ENCODE measurements at regions not wholly inside any gene's neighbourhood (a gene's known extent, or its start where the extent isn't known, plus 50 kb on each side); places are given as distances from the start of the nearest gene placed in this dataset.

GRCh38 chr2:101613056-101613704, 84.3 kb upstream of the MAP4K4 start (continued):
- TF ChIP-seq CHD7 (IDR thresholded peaks at IDR 0.05; ENCODE audit: insufficient replicate concordance, low read length), result no peak
- no peak for TF ChIP-seq NRF1 (IDR thresholded peaks at IDR 0.05; ENCODE audit: low read depth, low read length)
- no peak for TF ChIP-seq EZH2 (IDR thresholded peaks at IDR 0.05; ENCODE audit: low read depth, low read length, severe bottlenecking)
- no peak for TF ChIP-seq SUZ12 (IDR thresholded peaks at IDR 0.05; ENCODE audit: low read length)
- TF ChIP-seq CTBP2 (IDR thresholded peaks at IDR 0.05; ENCODE audit: borderline replicate concordance, insufficient read depth, insufficient read length, low read length), result no peak
- TF ChIP-seq RFX5 (IDR thresholded peaks at IDR 0.05; ENCODE audit: borderline replicate concordance, low read depth, low read length), result no peak
- TF ChIP-seq FOSL1 (IDR thresholded peaks at IDR 0.05; ENCODE audit: insufficient read depth, low read depth, low read length), result no peak

Data from H1 (cell line).